ENCODE measurements at regions not wholly inside any gene's neighbourhood (a gene's known extent, or its start where the extent isn't known, plus 50 kb on each side); places are given as distances from the start of the nearest gene placed in this dataset.

- no peak for DNase-seq (ENCODE audit: low read depth, low spot score)
These were observed 179.2 kb downstream of the TTC32 start for GRCh38 chr2:19722531-19722971.

- no peak for DNase-seq (ENCODE audit: low read depth, low spot score)
These were observed 181.5 kb downstream of the TTC32 start for GRCh38 chr2:19720306-19720705.

- DNase-seq (ENCODE audit: low read depth, low spot score), result no peak
These were observed 182.2 kb downstream of the TTC32 start for GRCh38 chr2:19719540-19719939.

GRCh38 chr2:19717446-19717845 is 184.3 kb downstream of the TTC32 start:
- no peak for DNase-seq (ENCODE audit: low read depth, low spot score)

GRCh38 chr2:19714926-19715325 is 186.9 kb downstream of the TTC32 start:
- DNase-seq (ENCODE audit: low read depth, low spot score), result no peak

GRCh38 chr2:19712850-19713249 is 188.9 kb downstream of the TTC32 start:
- no peak for DNase-seq (ENCODE audit: low read depth, low spot score)

GRCh38 chr2:19711470-19712372 is 190.1 kb downstream of the TTC32 start:
- peak; percentile 79 for DNase-seq (ENCODE audit: low read depth, low spot score)

- no peak for DNase-seq (ENCODE audit: low read depth, low spot score)
These were observed 191.6 kb downstream of the TTC32 start for GRCh38 chr2:19710230-19710629.

GRCh38 chr2:19709553-19709952 is 192.2 kb downstream of the TTC32 start:
- DNase-seq (ENCODE audit: low read depth, low spot score), result no peak

GRCh38 chr2:19708776-19709175 is 193.0 kb downstream of the TTC32 start:
- DNase-seq (ENCODE audit: low read depth, low spot score), result no peak

GRCh38 chr2:19706332-19706731 is 195.5 kb downstream of the TTC32 start:
- DNase-seq (ENCODE audit: low read depth, low spot score), result no peak

- DNase-seq (ENCODE audit: low read depth, low spot score), result no peak
These were observed 199.5 kb downstream of the TTC32 start for GRCh38 chr2:19702267-19702666.

- no peak for DNase-seq (ENCODE audit: low read depth, low spot score)
These were observed 200.8 kb downstream of the TTC32 start for GRCh38 chr2:19700861-19701585.

GRCh38 chr2:19697131-19697530 is 204.7 kb downstream of the TTC32 start:
- DNase-seq (ENCODE audit: low read depth, low spot score), result no peak

- DNase-seq (ENCODE audit: low read depth, low spot score), result no peak
These were observed 206.1 kb downstream of the TTC32 start for GRCh38 chr2:19695706-19696105.

GRCh38 chr2:19691892-19692291 is 209.9 kb downstream of the TTC32 start:
- DNase-seq (ENCODE audit: low read depth, low spot score), result no peak

- DNase-seq (ENCODE audit: low read depth, low spot score), result no peak
These were observed 211.4 kb downstream of the TTC32 start for GRCh38 chr2:19690429-19690828.

- no peak for DNase-seq (ENCODE audit: low read depth, low spot score)
These were observed 212.1 kb downstream of the TTC32 start for GRCh38 chr2:19689646-19690168.

GRCh38 chr2:19688059-19688458 is 213.7 kb downstream of the TTC32 start:
- no peak for DNase-seq (ENCODE audit: low read depth, low spot score)

- peak; percentile 47 for DNase-seq (ENCODE audit: low read depth, low spot score)
These were observed 214.6 kb downstream of the TTC32 start for GRCh38 chr2:19687017-19687659.

GRCh38 chr2:19686439-19686838 is 215.3 kb downstream of the TTC32 start:
- DNase-seq (ENCODE audit: low read depth, low spot score), result no peak

- no peak for DNase-seq (ENCODE audit: low read depth, low spot score)
These were observed 216.1 kb downstream of the TTC32 start for GRCh38 chr2:19685731-19686130.

Data from ELF-1 (cell line).